ENCODE measurements at regions not wholly inside any gene's neighbourhood (a gene's known extent, or its start where the extent isn't known, plus 50 kb on each side); places are given as distances from the start of the nearest gene placed in this dataset.

DNA sequence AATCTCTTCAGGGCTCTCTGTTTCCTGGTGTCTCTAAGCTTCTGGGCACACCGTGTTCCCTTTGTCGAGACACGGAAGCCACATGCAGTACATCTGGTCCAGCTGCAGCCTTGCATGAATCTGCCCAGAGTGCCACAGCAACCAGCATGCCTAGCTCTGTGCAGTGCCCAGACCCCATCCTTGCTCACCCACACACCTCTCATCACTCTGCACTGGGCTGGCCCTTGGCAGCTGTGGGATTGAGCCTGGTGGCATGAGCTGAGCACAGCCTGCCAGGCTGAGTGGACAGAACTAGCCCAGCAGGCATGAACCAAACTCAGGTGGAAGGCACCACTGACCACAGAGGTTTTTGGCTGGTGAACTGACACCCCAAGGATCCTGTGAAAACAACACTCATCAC, 279.9 kb downstream of the ATXN7L3B start:
- no peak overlapping the region for H3K27ac ChIP-seq (ENCODE audit: low read length, poor library complexity, severe bottlenecking)
- H3K36me3 ChIP-seq (ENCODE audit: control insufficient read depth in 1 of 2, insufficient read depth in 2 of 2, low read depth in 1 of 2, low read length in 2 of 2): no peaks in the 10 kb centered on the region
- DNase-seq: no peak
- no peak overlapping the region for H2AFZ ChIP-seq (ENCODE audit: low read depth, low read length)
- H3K9me3 ChIP-seq (ENCODE audit: control insufficient read depth, low read length): no peaks in the 10 kb centered on the region
- H2BK5ac ChIP-seq (ENCODE audit: low read depth, low read length, poor library complexity, severe bottlenecking): no peak overlapping the region
- no peak overlapping the region for H3K23ac ChIP-seq (ENCODE audit: low read length in 2 of 2)
- H3K4me3 ChIP-seq (ENCODE audit: insufficient read depth in 1 of 2, low read depth in 1 of 2, low read length in 2 of 2): no peak overlapping the region
- no peak overlapping the region for H2AK5ac ChIP-seq (ENCODE audit: low read length, severe bottlenecking)
- no peaks in the 10 kb centered on the region for H3K4me1 ChIP-seq (ENCODE audit: control insufficient read depth, insufficient read depth, low read depth, low read length)
- no peak overlapping the region for H2BK12ac ChIP-seq (ENCODE audit: low read length in 2 of 2)
- H3K14ac ChIP-seq (ENCODE audit: low read length in 2 of 2): no peak overlapping the region
- no peak overlapping the region for H4K91ac ChIP-seq (ENCODE audit: low read length)
- H2BK15ac ChIP-seq (ENCODE audit: low read depth, poor library complexity, severe bottlenecking): no peak overlapping the region
- no peak overlapping the region for H3K18ac ChIP-seq (ENCODE audit: low read depth in 1 of 2, low read length in 2 of 2)
- 90% methylated on average over 3 of the region's 3 CpGs for WGBS
- no peaks in the 10 kb centered on the region for H3K27me3 ChIP-seq (ENCODE audit: control insufficient read depth in 1 of 2, insufficient read depth in 1 of 2, low read length in 2 of 2)
- no peak overlapping the region for H3K4me2 ChIP-seq (ENCODE audit: low read length, poor library complexity, severe bottlenecking)
- H3K9ac ChIP-seq (ENCODE audit: low read length): no peak overlapping the region
- H2BK120ac ChIP-seq (ENCODE audit: low read depth, low read length): no peak overlapping the region
- no peak overlapping the region for H3K4ac ChIP-seq (ENCODE audit: low read depth in 1 of 2, low read length in 2 of 2)
- H4K8ac ChIP-seq (ENCODE audit: low read length): no peak overlapping the region
- no peaks in the 10 kb centered on the region for H3K79me1 ChIP-seq (replicated peaks; ENCODE audit: low read length, poor library complexity, severe bottlenecking)

DNA sequence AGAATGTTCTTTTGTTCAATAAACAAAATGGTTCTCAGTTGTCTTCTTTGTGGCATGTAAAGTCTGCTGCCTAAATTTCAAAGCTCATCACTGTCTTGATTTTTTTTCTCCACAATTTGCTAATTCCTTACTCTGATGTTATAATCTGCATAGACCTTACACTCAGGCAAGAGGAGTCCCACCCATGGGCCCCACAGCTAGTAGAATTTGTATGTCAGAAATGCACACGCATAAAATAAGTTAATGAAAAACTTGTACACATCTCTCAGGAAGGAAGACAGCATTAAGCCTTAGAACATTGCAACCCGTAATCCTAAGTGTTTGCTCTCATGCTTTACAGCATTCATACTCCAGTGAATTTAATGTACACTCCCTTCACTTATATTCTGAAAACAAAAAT, 280.8 kb downstream of the ATXN7L3B start:
- H4K91ac ChIP-seq (ENCODE audit: low read length): no peak overlapping the region
- H2BK120ac ChIP-seq (ENCODE audit: low read depth, low read length): no peak overlapping the region
- H3K27ac ChIP-seq (ENCODE audit: low read length, poor library complexity, severe bottlenecking): no peak overlapping the region
- H3K4me1 ChIP-seq (ENCODE audit: control insufficient read depth, insufficient read depth, low read depth, low read length): no peaks in the 10 kb centered on the region
- no peak overlapping the region for H3K23ac ChIP-seq (ENCODE audit: low read length in 2 of 2)
- no peak overlapping the region for H2BK15ac ChIP-seq (ENCODE audit: low read depth, poor library complexity, severe bottlenecking)
- no peak overlapping the region for H3K4ac ChIP-seq (ENCODE audit: low read depth in 1 of 2, low read length in 2 of 2)
- no peak for DNase-seq
- no peak overlapping the region for H3K4me2 ChIP-seq (ENCODE audit: low read length, poor library complexity, severe bottlenecking)
- no peak overlapping the region for H3K9ac ChIP-seq (ENCODE audit: low read length)
- H3K79me1 ChIP-seq (replicated peaks; ENCODE audit: low read length, poor library complexity, severe bottlenecking): no peaks in the 10 kb centered on the region
- no peak overlapping the region for H3K4me3 ChIP-seq (ENCODE audit: insufficient read depth in 1 of 2, low read depth in 1 of 2, low read length in 2 of 2)
- H2AFZ ChIP-seq (ENCODE audit: low read depth, low read length): no peak overlapping the region
- H2BK12ac ChIP-seq (ENCODE audit: low read length in 2 of 2): no peak overlapping the region
- no peak overlapping the region for H2BK5ac ChIP-seq (ENCODE audit: low read depth, low read length, poor library complexity, severe bottlenecking)
- no peaks in the 10 kb centered on the region for H3K27me3 ChIP-seq (ENCODE audit: control insufficient read depth in 1 of 2, insufficient read depth in 1 of 2, low read length in 2 of 2)
- 86% methylated on average over 2 of the region's 2 CpGs for WGBS
- H3K18ac ChIP-seq (ENCODE audit: low read depth in 1 of 2, low read length in 2 of 2): no peak overlapping the region
- H2AK5ac ChIP-seq (ENCODE audit: low read length, severe bottlenecking): no peak overlapping the region
- H3K14ac ChIP-seq (ENCODE audit: low read length in 2 of 2): no peak overlapping the region
- no peaks in the 10 kb centered on the region for H3K9me3 ChIP-seq (ENCODE audit: control insufficient read depth, low read length)
- H3K36me3 ChIP-seq (ENCODE audit: control insufficient read depth in 1 of 2, insufficient read depth in 2 of 2, low read depth in 1 of 2, low read length in 2 of 2): no peaks in the 10 kb centered on the region
- H4K8ac ChIP-seq (ENCODE audit: low read length): no peak overlapping the region

DNA sequence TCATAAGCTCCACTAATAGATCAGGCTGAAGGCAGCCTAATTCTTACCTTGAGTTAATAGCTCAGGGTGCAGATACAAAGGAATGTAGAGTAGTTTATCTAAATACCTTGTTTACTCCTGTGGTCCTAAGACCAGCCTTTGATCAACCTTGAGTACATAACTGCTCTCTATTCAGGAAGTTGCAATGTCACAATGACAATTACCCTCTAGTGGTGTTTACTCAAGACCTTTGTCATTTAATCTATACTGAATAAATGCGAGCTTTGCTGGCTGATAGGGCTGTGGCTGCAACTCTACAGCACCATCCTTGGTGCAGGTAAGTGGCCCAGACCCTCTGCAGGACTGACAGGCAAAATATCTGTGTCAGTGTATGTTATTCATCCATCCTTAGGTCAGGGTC, 282.7 kb downstream of the ATXN7L3B start:
- no peak overlapping the region for H2BK5ac ChIP-seq (ENCODE audit: low read depth, low read length, poor library complexity, severe bottlenecking)
- no peak overlapping the region for H2BK12ac ChIP-seq (ENCODE audit: low read length in 2 of 2)
- H3K27me3 ChIP-seq (ENCODE audit: control insufficient read depth in 1 of 2, insufficient read depth in 1 of 2, low read length in 2 of 2): no peaks in the 10 kb centered on the region
- no peak overlapping the region for H2AK5ac ChIP-seq (ENCODE audit: low read length, severe bottlenecking)
- H3K9ac ChIP-seq (ENCODE audit: low read length): no peak overlapping the region
- no peak overlapping the region for H3K4me3 ChIP-seq (ENCODE audit: insufficient read depth in 1 of 2, low read depth in 1 of 2, low read length in 2 of 2)
- H3K23ac ChIP-seq (ENCODE audit: low read length in 2 of 2): no peak overlapping the region
- 70% methylated on average over 1 of the region's 1 CpG for WGBS
- DNase-seq: no peak
- H3K18ac ChIP-seq (ENCODE audit: low read depth in 1 of 2, low read length in 2 of 2): no peak overlapping the region
- no peak overlapping the region for H2AFZ ChIP-seq (ENCODE audit: low read depth, low read length)
- no peak overlapping the region for H3K14ac ChIP-seq (ENCODE audit: low read length in 2 of 2)
- H3K4ac ChIP-seq (ENCODE audit: low read depth in 1 of 2, low read length in 2 of 2): no peak overlapping the region
- no peak overlapping the region for H3K27ac ChIP-seq (ENCODE audit: low read length, poor library complexity, severe bottlenecking)
- no peak overlapping the region for H2BK120ac ChIP-seq (ENCODE audit: low read depth, low read length)
- H3K79me1 ChIP-seq (replicated peaks; ENCODE audit: low read length, poor library complexity, severe bottlenecking): no peaks in the 10 kb centered on the region
- H2BK15ac ChIP-seq (ENCODE audit: low read depth, poor library complexity, severe bottlenecking): no peak overlapping the region
- H4K91ac ChIP-seq (ENCODE audit: low read length): no peak overlapping the region
- H3K36me3 ChIP-seq (ENCODE audit: control insufficient read depth in 1 of 2, insufficient read depth in 2 of 2, low read depth in 1 of 2, low read length in 2 of 2): no peaks in the 10 kb centered on the region
- no peaks in the 10 kb centered on the region for H3K4me1 ChIP-seq (ENCODE audit: control insufficient read depth, insufficient read depth, low read depth, low read length)
- H3K4me2 ChIP-seq (ENCODE audit: low read length, poor library complexity, severe bottlenecking): no peak overlapping the region
- no peak overlapping the region for H4K8ac ChIP-seq (ENCODE audit: low read length)
- H3K9me3 ChIP-seq (ENCODE audit: control insufficient read depth, low read length): no peaks in the 10 kb centered on the region

DNA sequence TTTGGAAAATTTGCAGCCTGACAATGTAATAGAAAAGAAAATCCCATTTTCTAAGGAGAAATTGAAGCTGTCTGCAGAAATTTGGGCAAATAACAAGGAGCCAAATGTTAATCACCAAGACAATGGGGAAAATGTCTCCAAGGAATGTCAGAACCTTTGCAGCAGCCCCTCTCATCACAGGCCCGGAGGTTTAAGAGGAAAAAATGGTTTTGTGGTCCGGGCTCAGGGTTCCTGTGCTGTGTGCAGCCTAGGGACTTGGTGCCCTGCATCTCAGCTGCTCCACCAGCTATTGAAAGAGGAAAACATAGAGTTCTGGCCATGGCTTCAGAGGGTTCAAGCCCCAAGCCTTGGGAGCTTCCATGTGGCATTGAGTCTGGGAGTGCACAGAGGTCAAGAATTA, 298.9 kb downstream of the ATXN7L3B start:
- H3K4me2 ChIP-seq (ENCODE audit: low read length, poor library complexity, severe bottlenecking): no peak overlapping the region
- no peaks in the 10 kb centered on the region for H3K36me3 ChIP-seq (ENCODE audit: control insufficient read depth in 1 of 2, insufficient read depth in 2 of 2, low read depth in 1 of 2, low read length in 2 of 2)
- H4K91ac ChIP-seq (ENCODE audit: low read length): no peak overlapping the region
- no peak overlapping the region for H2AK5ac ChIP-seq (ENCODE audit: low read length, severe bottlenecking)
- no peak overlapping the region for H3K9ac ChIP-seq (ENCODE audit: low read length)
- no peak overlapping the region for H3K27ac ChIP-seq (ENCODE audit: low read length, poor library complexity, severe bottlenecking)
- no peak overlapping the region for H3K18ac ChIP-seq (ENCODE audit: low read depth in 1 of 2, low read length in 2 of 2)
- H4K8ac ChIP-seq (ENCODE audit: low read length): no peak overlapping the region
- no peak overlapping the region for H3K4me3 ChIP-seq (ENCODE audit: insufficient read depth in 1 of 2, low read depth in 1 of 2, low read length in 2 of 2)
- H2BK15ac ChIP-seq (ENCODE audit: low read depth, poor library complexity, severe bottlenecking): no peak overlapping the region
- H2BK120ac ChIP-seq (ENCODE audit: low read depth, low read length): no peak overlapping the region
- no peak for DNase-seq
- H3K14ac ChIP-seq (ENCODE audit: low read length in 2 of 2): no peak overlapping the region
- H2AFZ ChIP-seq (ENCODE audit: low read depth, low read length): no peak overlapping the region
- no peak overlapping the region for H2BK12ac ChIP-seq (ENCODE audit: low read length in 2 of 2)
- no peak overlapping the region for H3K4ac ChIP-seq (ENCODE audit: low read depth in 1 of 2, low read length in 2 of 2)
- WGBS: 57% methylated on average over 2 of the region's 2 CpGs
- H3K9me3 ChIP-seq (ENCODE audit: control insufficient read depth, low read length): peaks cover 3% of the 10 kb centered on the region
- no peaks in the 10 kb centered on the region for H3K27me3 ChIP-seq (ENCODE audit: control insufficient read depth in 1 of 2, insufficient read depth in 1 of 2, low read length in 2 of 2)
- H3K79me1 ChIP-seq (replicated peaks; ENCODE audit: low read length, poor library complexity, severe bottlenecking): no peaks in the 10 kb centered on the region
- no peaks in the 10 kb centered on the region for H3K4me1 ChIP-seq (ENCODE audit: control insufficient read depth, insufficient read depth, low read depth, low read length)
- no peak overlapping the region for H2BK5ac ChIP-seq (ENCODE audit: low read depth, low read length, poor library complexity, severe bottlenecking)
- no peak overlapping the region for H3K23ac ChIP-seq (ENCODE audit: low read length in 2 of 2)
